Gastrocnemius medialis (tissue), 4 donors: ENCODE measurements at regions not wholly inside any gene's neighbourhood (a gene's known extent, or its start where the extent isn't known, plus 50 kb on each side); places are given as distances from the start of the nearest gene placed in this dataset.

Source experiments
- ATAC-seq, 2 donors: fragments of 150-250 bp; one replicate each; pipeline ENCODE4 v1.9.1; 2016
- DNase-seq, 2 donors: peaks; one replicate each; pipeline ENCODE4 v3.0.0-alpha.2; 2019
- H3K27ac ChIP-seq, 4 donors: fragments of 200-600 bp; sonication (generic); 1 replicate in 1 of 4; 2 replicates in 3 of 4; pipeline ENCODE4 v1.5.1; 2016 to 2018; ENCODE audit warnings: mild to moderate bottlenecking in 2 of 4, moderate library complexity in 1 of 4
- H3K27me3 ChIP-seq, 3 donors: fragments of 200-600 bp; sonication (generic) in 2 of 3; 1 replicate in 1 of 3; 2 replicates in 2 of 3; pipeline versions ENCODE4 v1.5.1 to v1.6.0; 2016 to 2019; ENCODE audit warnings: mild to moderate bottlenecking in 1 of 3, moderate library complexity in 1 of 3
- H3K36me3 ChIP-seq, 2 donors: fragments of 200-600 bp; sonication (generic) in 1 of 2; one replicate each; pipeline ENCODE4 v1.5.1; 2017 to 2018
- H3K4me1 ChIP-seq, 2 donors: fragments of 200-600 bp; sonication (generic) in 1 of 2; one replicate each; pipeline ENCODE4 v1.5.1; 2016 to 2017; ENCODE audit warnings: mild to moderate bottlenecking in 2 of 2
- H3K4me3 ChIP-seq, 4 donors: fragments of 200-600 bp; sonication (generic) in 3 of 4; 1 replicate in 1 of 4; 2 replicates in 3 of 4; pipeline ENCODE4 v1.5.1; 2016 to 2019; ENCODE audit warnings: mild to moderate bottlenecking in 2 of 4
- H3K9me3 ChIP-seq, 3 donors: fragments of 200-600 bp; sonication (generic) in 2 of 3; 1 replicate in 1 of 3; 2 replicates in 2 of 3; pipeline ENCODE4 v1.5.1; 2016 to 2019
- CTCF ChIP-seq, 5 experiments: fragments of 450-650 bp in 3 of 5; fragments of 200-600 bp in 2 of 5; sonication (generic) in 2 of 5; IDR thresholded peaks in 4 of 5; conservative IDR thresholded peaks in 1 of 5; 1 replicate in 4 of 5; 2 replicates in 1 of 5; pipeline ENCODE4 v1.5.1; 2016 to 2019; ENCODE audit warnings: antibody characterized with exemption in 5 of 5, mild to moderate bottlenecking in 3 of 5, moderate library complexity in 3 of 5
- POLR2A ChIP-seq, 2 donors: fragments of 450-650 bp; IDR thresholded peaks; one replicate each; pipeline ENCODE4 v1.6.1; 2017; ENCODE audit warnings: antibody characterized with exemption in 2 of 2, mild to moderate bottlenecking in 2 of 2, moderate library complexity in 2 of 2
- in situ Hi-C, 4 donors: fragments of 200-750 bp; cut with MboI; loops; one replicate each; pipeline versions ENCODE4 v1.15.0 to v1.8.0; 2017; ENCODE audit warnings: low sequenced_read_pairs in 4 of 4
- intact Hi-C: fragments of 100-400 bp; cut with DNase I; formaldehyde crosslinking; loops from one replicate; pipeline ENCODE4 v1.15.1; 2023; ENCODE audit warnings: low total_unique reads

- ATAC-seq = no peak
- intact Hi-C loops (no loop called here), in situ Hi-C loops (no loop called here)
- Histone ChIP-seq H3K27me3 (no peaks in the 10 kb centered on the region), H3K27ac (no peak overlapping the region), H3K4me1 (no peaks in the 10 kb centered on the region), H3K36me3 (no peaks in the 10 kb centered on the region), H3K4me3 (no peak overlapping the region), H3K9me3 (no peaks in the 10 kb centered on the region)
- no peak for DNase-seq
- no peak for TF ChIP-seq CTCF (IDR thresholded peaks at IDR 0.05 in 4 of 5, conservative IDR thresholded peaks at IDR 0.05 in 1 of 5)
- no peak for TF ChIP-seq POLR2A (IDR thresholded peaks at IDR 0.05)
These were observed 148.3 kb upstream of the DTNBP1 start for GRCh38 chr6:15811107-15811506.

GRCh38 chr6:15810618-15811017, 147.8 kb upstream of the DTNBP1 start:
- intact Hi-C loops (no loop called here), in situ Hi-C loops (no loop called here)
- DNase-seq (no peak), ATAC-seq (no peak)
- Histone ChIP-seq H3K4me3 (no peak overlapping the region), H3K27me3 (no peaks in the 10 kb centered on the region), H3K36me3 (no peaks in the 10 kb centered on the region), H3K27ac (no peak overlapping the region), H3K9me3 (no peaks in the 10 kb centered on the region), H3K4me1 (no peaks in the 10 kb centered on the region)
- TF ChIP-seq CTCF (IDR thresholded peaks at IDR 0.05 in 4 of 5, conservative IDR thresholded peaks at IDR 0.05 in 1 of 5) (no peak), POLR2A (IDR thresholded peaks at IDR 0.05) (no peak)

GRCh38 chr6:15809367-15809766, 146.5 kb upstream of the DTNBP1 start:
- Histone ChIP-seq H3K27me3 (no peaks in the 10 kb centered on the region), H3K27ac (no peak overlapping the region), H3K4me3 (no peak overlapping the region), H3K4me1 (no peaks in the 10 kb centered on the region), H3K36me3 (no peaks in the 10 kb centered on the region), H3K9me3 (no peaks in the 10 kb centered on the region)
- intact Hi-C loops (no loop called here), in situ Hi-C loops (no loop called here)
- ATAC-seq (no peak), DNase-seq (no peak)
- TF ChIP-seq POLR2A (IDR thresholded peaks at IDR 0.05) (no peak), CTCF (IDR thresholded peaks at IDR 0.05 in 4 of 5, conservative IDR thresholded peaks at IDR 0.05 in 1 of 5) (no peak)

GRCh38 chr6:15804164-15805154, 141.6 kb upstream of the DTNBP1 start:
- H3K4me1 ChIP-seq = no peaks in the 10 kb centered on the region
- intact Hi-C loops (no loop called here), in situ Hi-C loops (no loop called here)
- DNase-seq (no peak), ATAC-seq (no peak)
- H3K36me3 ChIP-seq = no peaks in the 10 kb centered on the region
- H3K27me3 ChIP-seq = no peaks in the 10 kb centered on the region
- H3K4me3 ChIP-seq = no peak overlapping the region
- H3K9me3 ChIP-seq = no peaks in the 10 kb centered on the region
- TF ChIP-seq CTCF (IDR thresholded peaks at IDR 0.05 in 4 of 5, conservative IDR thresholded peaks at IDR 0.05 in 1 of 5) (no peak), POLR2A (IDR thresholded peaks at IDR 0.05) (no peak)
- no peak overlapping the region for H3K27ac ChIP-seq
